ENCODE measurements at regions not wholly inside any gene's neighbourhood (a gene's known extent, or its start where the extent isn't known, plus 50 kb on each side); places are given as distances from the start of the nearest gene placed in this dataset.

DNA sequence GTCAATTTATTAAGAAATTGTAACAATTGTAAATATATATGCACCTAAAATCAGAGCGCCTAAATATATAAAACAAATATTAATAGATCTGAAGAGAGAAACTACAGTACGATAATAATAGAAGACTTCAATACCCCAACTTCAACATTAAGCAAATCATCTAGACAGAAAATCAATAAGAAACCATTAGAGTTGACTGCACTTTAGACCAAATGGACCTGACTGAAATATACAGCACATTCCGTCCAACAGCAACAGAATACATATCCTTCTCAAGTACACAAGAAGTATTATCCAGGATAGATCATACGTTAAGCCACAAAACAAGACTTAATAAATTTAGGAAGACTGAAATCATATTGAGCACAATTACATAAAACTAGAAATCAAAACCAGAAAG lies 208.7 kb downstream of the MED10 start:
- H3K36me3 Mint-ChIP-seq (ENCODE audit: low read depth): no peaks in the 10 kb centered on the region
- no peak overlapping the region for H3K4me3 Mint-ChIP-seq
- no peak overlapping the region for H3K27ac Mint-ChIP-seq
- H3K27me3 Mint-ChIP-seq (ENCODE audit: low read depth): no peaks in the 10 kb centered on the region
- H3K9me3 Mint-ChIP-seq: no peaks in the 10 kb centered on the region
- no peak for DNase-seq (ENCODE audit: low spot score)
- H3K4me1 Mint-ChIP-seq (ENCODE audit: low read depth): no peaks in the 10 kb centered on the region

DNA sequence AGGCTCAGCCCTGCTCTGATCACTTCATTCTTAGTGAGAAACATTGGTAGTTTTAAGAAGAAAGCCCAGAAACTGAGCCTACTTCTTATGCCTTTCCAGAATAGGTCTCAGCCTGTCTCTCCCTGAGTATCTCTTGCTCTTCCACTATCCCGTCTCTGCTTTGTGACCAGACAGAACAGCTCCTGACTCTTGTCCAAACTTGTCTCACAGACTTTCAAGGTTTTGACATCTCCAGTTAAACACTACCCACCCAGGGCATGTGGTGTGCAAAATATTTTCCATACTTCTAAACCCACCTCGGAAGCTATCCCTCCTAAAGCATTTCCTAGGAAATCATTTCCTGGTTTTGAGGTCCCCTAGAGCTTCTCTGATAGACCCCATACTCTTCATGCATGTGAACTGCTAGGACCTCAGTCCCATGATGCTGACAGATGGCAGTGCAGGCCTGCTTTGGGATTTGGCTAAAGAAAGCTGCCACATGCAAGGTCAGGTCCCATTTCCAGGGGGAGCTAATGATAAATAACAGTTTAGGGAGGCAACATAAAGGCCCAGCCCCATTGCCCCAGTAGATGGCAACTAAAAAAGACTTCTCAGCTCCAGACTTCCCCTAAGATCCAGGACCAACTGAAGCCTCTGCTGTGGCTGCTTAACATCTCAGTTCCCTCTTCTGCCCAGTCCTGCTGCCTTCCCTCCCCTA lies 211.5 kb downstream of the MED10 start:
- DNase-seq (ENCODE audit: low spot score): no peak
- H3K27ac Mint-ChIP-seq: no peak overlapping the region
- H3K27me3 Mint-ChIP-seq (ENCODE audit: low read depth): no peaks in the 10 kb centered on the region
- H3K36me3 Mint-ChIP-seq (ENCODE audit: low read depth): no peaks in the 10 kb centered on the region
- H3K4me1 Mint-ChIP-seq (ENCODE audit: low read depth): no peaks in the 10 kb centered on the region
- H3K4me3 Mint-ChIP-seq: no peak overlapping the region
- no peaks in the 10 kb centered on the region for H3K9me3 Mint-ChIP-seq

DNA sequence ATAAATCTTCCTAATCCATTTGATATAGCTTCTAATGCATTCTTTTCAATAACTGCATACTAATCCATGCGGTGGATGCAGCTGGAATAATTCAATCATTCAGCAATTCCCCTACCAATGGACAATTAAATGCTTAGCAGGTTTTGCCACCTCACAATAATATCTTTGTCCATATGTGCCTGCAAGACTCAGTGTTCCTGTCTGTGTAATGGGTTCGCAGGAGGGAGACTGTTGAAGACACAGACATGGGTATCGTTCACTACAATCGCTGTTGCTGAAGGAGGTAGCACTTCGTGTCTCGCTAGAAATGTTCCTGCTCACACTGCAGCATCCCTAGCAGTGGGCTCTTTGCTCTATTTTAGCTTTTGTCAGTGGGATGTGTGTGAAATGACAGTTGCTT lies 214.4 kb downstream of the MED10 start:
- Mint-ChIP-seq H3K4me1 (ENCODE audit: low read depth) (no peaks in the 10 kb centered on the region), H3K9me3 (no peaks in the 10 kb centered on the region), H3K27me3 (ENCODE audit: low read depth) (no peaks in the 10 kb centered on the region), H3K27ac (no peak overlapping the region), H3K4me3 (no peak overlapping the region), H3K36me3 (ENCODE audit: low read depth) (no peaks in the 10 kb centered on the region)
- DNase-seq (ENCODE audit: low spot score): no peak

DNA sequence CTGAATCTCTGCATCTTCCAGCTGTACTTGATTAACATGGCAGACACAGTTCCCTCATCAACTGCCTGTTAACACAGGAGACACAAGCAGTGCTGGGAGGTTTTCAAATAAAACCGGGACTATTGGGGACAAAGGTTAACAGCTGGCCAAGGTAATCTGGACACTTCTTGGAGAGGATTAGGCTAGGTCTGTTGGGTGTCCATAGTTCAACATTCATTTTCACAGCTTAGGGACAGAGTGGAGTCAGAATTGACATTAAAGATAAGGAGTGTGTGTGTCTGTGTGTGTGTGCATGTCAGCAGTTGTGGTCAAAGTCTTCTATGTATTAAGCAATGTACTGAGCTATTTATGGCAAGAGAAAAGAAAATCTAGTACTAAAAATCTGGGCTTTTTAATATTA lies 216.2 kb downstream of the MED10 start:
- Mint-ChIP-seq H3K9me3 (no peaks in the 10 kb centered on the region), H3K4me3 (no peak overlapping the region), H3K36me3 (ENCODE audit: low read depth) (no peaks in the 10 kb centered on the region), H3K27ac (no peak overlapping the region), H3K27me3 (ENCODE audit: low read depth) (no peaks in the 10 kb centered on the region), H3K4me1 (ENCODE audit: low read depth) (no peaks in the 10 kb centered on the region)
- no peak for DNase-seq (ENCODE audit: low spot score)

DNA sequence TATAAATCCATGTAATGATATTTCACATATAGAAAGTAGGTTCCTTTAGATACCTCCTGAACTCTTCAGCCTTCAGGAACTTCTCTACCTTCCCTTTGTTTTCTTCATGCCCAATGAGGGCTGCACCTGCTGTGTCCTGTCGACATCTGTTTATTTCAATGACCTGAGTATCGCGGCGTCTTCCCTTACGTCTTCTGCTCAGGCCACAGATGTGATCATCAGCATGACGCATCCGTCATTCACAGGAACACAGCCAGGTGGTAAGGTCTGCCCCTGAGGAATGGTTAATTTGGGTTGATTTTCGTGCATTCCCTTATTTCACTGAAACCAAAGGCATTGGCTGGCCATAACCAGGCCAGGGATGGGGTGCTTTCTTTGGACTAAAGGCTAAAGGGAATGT lies 217.1 kb downstream of the MED10 start:
- no peaks in the 10 kb centered on the region for H3K36me3 Mint-ChIP-seq (ENCODE audit: low read depth)
- no peak overlapping the region for H3K4me3 Mint-ChIP-seq
- no peaks in the 10 kb centered on the region for H3K27me3 Mint-ChIP-seq (ENCODE audit: low read depth)
- no peak overlapping the region for H3K27ac Mint-ChIP-seq
- no peaks in the 10 kb centered on the region for H3K4me1 Mint-ChIP-seq (ENCODE audit: low read depth)
- no peak for DNase-seq (ENCODE audit: low spot score)
- no peaks in the 10 kb centered on the region for H3K9me3 Mint-ChIP-seq

DNA sequence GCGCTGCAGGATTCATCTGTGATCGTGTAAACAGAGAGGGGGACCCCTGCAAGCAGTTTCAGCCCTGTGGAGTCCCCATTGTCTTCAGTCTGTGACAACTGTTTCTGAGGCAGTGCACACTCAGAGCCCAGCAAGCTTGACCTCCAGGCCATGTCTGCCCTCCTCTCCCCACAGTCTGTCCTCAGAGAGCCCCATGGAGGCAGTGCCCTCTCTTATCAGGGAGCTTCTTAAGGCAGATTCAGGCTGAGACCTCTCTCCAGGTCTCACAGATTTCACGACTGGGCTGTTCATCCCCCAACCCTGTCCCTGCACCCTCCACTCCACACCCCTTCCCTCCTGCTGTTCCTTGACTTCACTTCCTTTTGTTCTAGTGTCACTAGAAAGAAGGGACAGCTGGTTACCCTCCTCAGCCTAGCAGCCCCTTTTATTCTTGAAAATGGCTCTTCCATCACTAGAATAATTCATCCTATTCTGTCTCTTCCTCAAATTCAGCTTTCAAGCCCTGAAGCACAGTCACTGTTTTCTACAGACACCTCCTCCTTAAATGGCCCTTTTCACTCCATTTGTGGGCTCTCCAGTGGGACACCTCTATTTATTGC lies 218.4 kb downstream of the MED10 start:
- H3K4me1 Mint-ChIP-seq (ENCODE audit: low read depth): no peaks in the 10 kb centered on the region
- DNase-seq (ENCODE audit: low spot score): no peak
- no peaks in the 10 kb centered on the region for H3K27me3 Mint-ChIP-seq (ENCODE audit: low read depth)
- no peaks in the 10 kb centered on the region for H3K36me3 Mint-ChIP-seq (ENCODE audit: low read depth)
- no peak overlapping the region for H3K4me3 Mint-ChIP-seq
- H3K27ac Mint-ChIP-seq: no peak overlapping the region
- H3K9me3 Mint-ChIP-seq: no peaks in the 10 kb centered on the region

DNA sequence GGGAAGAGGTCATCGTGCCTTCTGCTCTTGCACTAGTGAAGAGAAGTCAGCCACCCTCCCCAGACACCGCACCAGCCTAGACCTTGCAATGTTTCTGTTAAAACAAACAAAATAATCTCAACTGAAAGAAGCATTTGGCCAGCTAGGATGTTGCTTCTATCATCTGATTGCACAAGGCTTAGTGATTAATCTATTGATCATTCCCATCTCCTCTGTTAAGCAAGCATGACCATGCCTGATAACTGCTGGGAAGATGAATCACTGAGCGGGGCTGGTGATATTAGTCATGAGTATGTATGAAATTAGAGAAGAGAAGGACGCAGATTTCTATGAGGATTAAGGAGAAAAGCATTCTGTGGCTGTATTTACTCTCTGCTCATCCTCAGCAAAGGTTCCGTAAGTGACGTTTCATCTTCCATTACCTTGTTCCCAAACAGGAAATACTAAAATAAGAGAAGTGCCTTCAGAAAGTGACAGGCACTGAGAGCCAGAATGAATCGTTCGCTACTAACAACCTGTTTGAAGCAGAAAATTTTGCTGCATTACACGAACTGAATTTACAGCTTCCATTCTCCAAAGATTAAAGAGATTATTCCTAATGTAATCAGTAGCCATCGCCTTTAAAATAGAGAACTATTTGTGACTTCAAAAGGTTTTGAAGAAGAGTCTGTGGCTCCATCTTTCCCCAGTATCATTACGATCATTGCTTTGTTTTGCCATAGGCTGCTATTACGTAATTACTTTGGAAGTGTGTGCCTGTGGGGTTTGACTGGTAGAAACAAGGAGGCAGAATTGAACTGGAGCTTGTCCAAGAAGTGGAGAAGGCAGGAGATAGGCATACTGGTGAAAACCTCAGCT lies 219.1 kb downstream of the MED10 start:
- Mint-ChIP-seq H3K27ac (no peak overlapping the region), H3K9me3 (no peaks in the 10 kb centered on the region), H3K36me3 (ENCODE audit: low read depth) (no peaks in the 10 kb centered on the region), H3K4me1 (ENCODE audit: low read depth) (no peaks in the 10 kb centered on the region), H3K4me3 (no peak overlapping the region), H3K27me3 (ENCODE audit: low read depth) (no peaks in the 10 kb centered on the region)
- no peak for DNase-seq (ENCODE audit: low spot score)

DNA sequence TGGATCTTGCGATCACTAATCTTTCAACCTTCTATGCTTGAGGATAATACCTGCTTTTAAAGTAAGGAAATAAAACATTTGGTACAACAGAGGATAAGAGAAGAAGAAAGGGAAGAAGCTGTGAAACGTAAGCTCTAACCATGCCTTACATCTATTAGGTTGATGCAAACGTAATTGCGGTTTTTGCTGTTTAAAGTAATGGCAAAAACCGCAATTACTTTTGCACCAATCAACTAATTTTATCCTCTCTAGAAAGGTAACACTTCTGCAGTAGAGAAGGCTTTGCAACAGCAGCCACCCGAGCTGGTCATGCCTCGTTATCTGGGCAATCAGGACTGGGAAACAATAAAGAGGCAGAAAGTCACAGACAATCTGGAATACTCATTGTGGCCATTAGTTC lies 224.1 kb downstream of the MED10 start:
- Mint-ChIP-seq H3K4me3 (no peak overlapping the region), H3K27me3 (ENCODE audit: low read depth) (peaks cover 2% of the 10 kb centered on the region), H3K9me3 (no peaks in the 10 kb centered on the region), H3K36me3 (ENCODE audit: low read depth) (no peaks in the 10 kb centered on the region), H3K27ac (no peak overlapping the region), H3K4me1 (ENCODE audit: low read depth) (no peaks in the 10 kb centered on the region)
- DNase-seq (ENCODE audit: low spot score): no peak

DNA sequence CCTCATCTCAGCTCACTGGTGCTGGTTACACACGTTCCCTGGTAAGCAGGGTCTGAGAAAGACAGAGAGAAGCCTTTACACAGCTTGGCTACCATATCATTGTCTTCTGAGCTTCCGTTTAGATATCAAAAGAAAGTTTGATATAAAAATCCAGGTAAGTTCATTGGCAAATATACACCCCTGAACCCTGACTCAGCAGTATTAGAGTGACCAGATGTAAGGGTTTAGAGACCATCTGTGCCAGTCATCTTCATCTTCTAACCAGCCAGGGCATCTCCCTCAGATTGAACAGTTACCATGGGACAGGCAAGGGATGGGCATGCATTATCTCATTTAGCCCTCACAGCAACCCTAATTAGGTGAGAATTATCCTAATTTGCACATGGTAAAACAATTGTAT lies 232.1 kb downstream of the MED10 start:
- H3K36me3 Mint-ChIP-seq (ENCODE audit: low read depth): no peaks in the 10 kb centered on the region
- no peak overlapping the region for H3K27ac Mint-ChIP-seq
- no peak overlapping the region for H3K4me3 Mint-ChIP-seq
- H3K9me3 Mint-ChIP-seq: no peaks in the 10 kb centered on the region
- H3K4me1 Mint-ChIP-seq (ENCODE audit: low read depth): no peaks in the 10 kb centered on the region
- peaks cover 2% of the 10 kb centered on the region for H3K27me3 Mint-ChIP-seq (ENCODE audit: low read depth)
- DNase-seq (ENCODE audit: low spot score): no peak

DNA sequence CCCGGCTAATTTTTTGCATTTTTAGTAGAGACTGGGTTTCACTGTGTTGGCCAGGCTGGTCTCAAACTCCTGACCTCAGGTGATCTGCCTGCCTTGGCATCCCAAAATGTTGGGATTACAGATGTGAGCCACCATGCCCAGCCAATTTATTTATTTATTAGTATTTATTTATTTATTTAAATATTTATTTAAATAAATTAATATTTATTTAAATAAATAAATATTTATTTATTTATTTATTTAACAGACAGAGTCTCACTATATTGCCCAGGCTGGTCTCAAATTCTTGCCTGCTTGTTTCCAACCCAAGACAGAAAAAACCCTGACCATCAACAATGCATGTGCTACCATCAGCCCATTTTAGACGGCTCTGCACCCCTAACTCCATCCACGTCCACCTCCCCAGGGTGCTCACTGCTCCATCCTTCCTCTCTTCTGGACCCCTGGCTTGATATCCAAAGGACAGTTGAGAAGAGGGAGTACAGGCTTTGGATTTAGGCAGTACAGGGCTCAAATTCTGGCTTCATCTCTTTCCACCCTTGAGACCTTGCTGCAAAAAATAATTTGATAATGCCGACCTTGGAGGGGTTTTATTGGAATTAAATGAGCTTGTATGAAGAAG lies 232.6 kb downstream of the MED10 start:
- Mint-ChIP-seq H3K27me3 (ENCODE audit: low read depth) (peaks cover 2% of the 10 kb centered on the region), H3K27ac (no peak overlapping the region), H3K4me1 (ENCODE audit: low read depth) (no peaks in the 10 kb centered on the region), H3K9me3 (no peaks in the 10 kb centered on the region), H3K4me3 (no peak overlapping the region), H3K36me3 (ENCODE audit: low read depth) (no peaks in the 10 kb centered on the region)
- no peak for DNase-seq (ENCODE audit: low spot score)

DNA sequence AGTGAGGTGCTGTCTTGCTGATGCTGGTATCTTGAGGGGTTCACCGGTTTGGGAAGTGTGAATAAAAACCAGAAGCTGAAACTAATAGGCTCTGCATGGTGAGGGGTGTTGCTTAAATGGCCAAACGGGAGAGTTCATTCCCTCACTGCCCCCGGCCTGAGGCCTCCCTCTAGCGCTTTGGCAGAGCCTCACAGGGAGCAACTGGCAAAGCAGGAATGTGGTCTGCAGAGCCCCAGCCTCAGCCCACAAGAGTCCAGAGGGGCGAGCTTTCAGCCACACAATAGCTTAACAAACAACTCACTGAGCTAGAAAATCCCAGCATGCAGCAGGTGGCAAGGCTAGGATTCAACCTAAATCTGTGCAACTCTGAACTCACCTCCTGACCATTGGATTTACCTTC lies 234.8 kb downstream of the MED10 start:
- H3K27ac Mint-ChIP-seq: no peak overlapping the region
- H3K36me3 Mint-ChIP-seq (ENCODE audit: low read depth): no peaks in the 10 kb centered on the region

DNA sequence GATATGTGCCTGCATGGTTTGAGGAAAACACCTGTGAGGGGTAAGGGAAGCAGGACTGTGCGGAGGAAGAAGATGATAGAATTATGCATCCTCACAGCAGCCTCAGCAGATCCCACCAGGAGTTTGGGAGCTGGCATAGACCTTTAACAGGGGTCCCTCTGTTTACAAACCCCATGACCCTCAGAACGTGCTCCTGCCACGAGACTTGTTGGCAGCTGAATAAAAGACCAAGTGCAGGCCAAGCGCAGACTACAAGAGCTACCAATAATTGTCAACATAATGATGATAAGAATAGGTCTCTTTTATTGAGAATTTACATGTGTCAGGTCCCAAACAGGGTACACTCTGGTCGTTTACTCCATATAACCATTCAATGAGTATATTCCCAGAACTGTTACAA lies 236.0 kb downstream of the MED10 start:
- no peaks in the 10 kb centered on the region for H3K27me3 Mint-ChIP-seq (ENCODE audit: low read depth)
- no peak overlapping the region for H3K4me3 Mint-ChIP-seq
- DNase-seq (ENCODE audit: low spot score): no peak
- no peaks in the 10 kb centered on the region for H3K36me3 Mint-ChIP-seq (ENCODE audit: low read depth)
- H3K4me1 Mint-ChIP-seq (ENCODE audit: low read depth): no peaks in the 10 kb centered on the region
- H3K9me3 Mint-ChIP-seq: no peaks in the 10 kb centered on the region
- H3K27ac Mint-ChIP-seq: no peak overlapping the region

More for the DNA sequence above, 234.8 kb downstream of the MED10 start:
- Mint-ChIP-seq H3K27me3 (ENCODE audit: low read depth) (no peaks in the 10 kb centered on the region), H3K4me3 (no peak overlapping the region), H3K9me3 (no peaks in the 10 kb centered on the region), H3K4me1 (ENCODE audit: low read depth) (no peaks in the 10 kb centered on the region)
- no peak for DNase-seq (ENCODE audit: low spot score)

DNA sequence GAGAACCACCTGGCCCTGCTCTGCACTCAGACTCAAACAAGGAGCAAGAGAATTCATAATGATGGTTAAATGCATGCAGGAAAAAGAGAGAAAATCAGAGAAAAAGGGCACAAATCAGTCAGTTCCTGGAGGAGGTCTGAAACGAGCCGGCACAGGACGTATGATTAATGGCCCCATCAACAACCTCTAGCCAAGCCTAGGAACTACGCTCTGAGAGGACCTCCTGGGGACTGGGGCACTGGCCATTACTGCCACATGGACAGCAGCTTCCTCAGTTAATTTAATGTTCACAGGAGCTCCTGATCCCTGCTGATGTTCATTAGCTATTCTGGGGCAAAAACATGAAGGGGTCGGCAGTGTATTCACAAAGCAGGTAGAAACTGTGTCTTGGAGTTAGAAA lies 238.1 kb downstream of the MED10 start:
- no peak for DNase-seq (ENCODE audit: low spot score)
- Mint-ChIP-seq H3K36me3 (ENCODE audit: low read depth) (no peaks in the 10 kb centered on the region), H3K4me1 (ENCODE audit: low read depth) (no peaks in the 10 kb centered on the region), H3K4me3 (no peak overlapping the region), H3K9me3 (no peaks in the 10 kb centered on the region), H3K27ac (no peak overlapping the region), H3K27me3 (ENCODE audit: low read depth) (no peaks in the 10 kb centered on the region)

DNA sequence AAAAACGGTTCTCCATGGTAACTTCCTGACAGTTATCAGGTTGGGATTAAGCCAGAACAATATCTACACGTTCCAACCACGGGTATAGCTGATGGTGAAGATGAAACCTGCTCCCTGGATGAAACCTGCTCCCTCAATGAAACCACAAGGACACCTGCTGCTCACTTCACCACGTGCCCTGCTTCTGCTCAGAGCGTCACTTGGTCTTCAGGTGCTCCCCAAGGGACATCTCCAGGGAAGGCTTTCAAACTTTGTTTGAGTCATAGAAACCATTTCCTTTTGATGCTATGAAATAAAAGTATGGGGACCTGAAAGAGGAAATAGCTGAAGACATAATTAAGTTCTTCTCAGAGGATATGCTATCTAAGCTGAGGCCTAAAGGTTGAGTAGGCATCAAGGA lies 242.4 kb downstream of the MED10 start:
- H3K36me3 Mint-ChIP-seq (ENCODE audit: low read depth): no peaks in the 10 kb centered on the region
- no peak overlapping the region for H3K4me3 Mint-ChIP-seq
- no peak for DNase-seq (ENCODE audit: low spot score)

More for the DNA sequence above, 242.4 kb downstream of the MED10 start:
- no peaks in the 10 kb centered on the region for H3K9me3 Mint-ChIP-seq
- no peaks in the 10 kb centered on the region for H3K4me1 Mint-ChIP-seq (ENCODE audit: low read depth)
- no peak overlapping the region for H3K27ac Mint-ChIP-seq
- no peaks in the 10 kb centered on the region for H3K27me3 Mint-ChIP-seq (ENCODE audit: low read depth)
